GM23338 (cell line): ENCODE measurements at regions not wholly inside any gene's neighbourhood (a gene's known extent, or its start where the extent isn't known, plus 50 kb on each side); places are given as distances from the start of the nearest gene placed in this dataset.

Experiments
- ATAC-seq: fragments of 200-7000 bp; cut with Tn5 transposase; 3 replicates; pipeline ENCODE4 v1.9.1; 2020
- DNase-seq: peaks from one replicate; pipeline ENCODE4 v3.0.0-alpha.2; 2015; ENCODE audit warnings: low spot score
- H2AFZ ChIP-seq: fragments of 200-600 bp; sonication (generic); 2 replicates; pipeline ENCODE4 v1.8.0; 2016; ENCODE audit warnings: antibody characterized with exemption, mild to moderate bottlenecking, moderate library complexity
- H3F3A ChIP-seq: fragments of 200-600 bp; sonication (generic); replicated peaks from 2 replicates; pipeline ENCODE4 v1.8.0; 2017; ENCODE audit warnings: antibody characterized with exemption, mixed run types, low read depth
- H3K27ac ChIP-seq: fragments of 200-600 bp; sonication (generic); 2 replicates; pipeline ENCODE4 v1.6.1; 2016; ENCODE audit warnings: low read depth
- H3K27me3 ChIP-seq: fragments of 200-600 bp; sonication (generic); 2 replicates; pipeline ENCODE4 v1.8.0; 2016; ENCODE audit warnings: mild to moderate bottlenecking, mixed run types, moderate library complexity; ENCODE audit not compliant: insufficient read depth
- H3K36me3 ChIP-seq: fragments of 200-600 bp; sonication (generic); 2 replicates; pipeline ENCODE4 v1.8.0; 2016; ENCODE audit warnings: mild to moderate bottlenecking; ENCODE audit not compliant: insufficient read depth
- H3K4me1 ChIP-seq: fragments of 200-600 bp; sonication (generic); 2 replicates; pipeline ENCODE4 v1.8.0; 2016; ENCODE audit warnings: mild to moderate bottlenecking, moderate library complexity; ENCODE audit not compliant: insufficient read depth
- H3K4me2 ChIP-seq: fragments of 200-600 bp; sonication (generic); 2 replicates; pipeline ENCODE4 v1.7.1; 2017; ENCODE audit warnings: mixed run types
- H3K4me3 ChIP-seq: fragments of 200-600 bp; sonication (generic); 2 replicates; pipeline ENCODE4 v1.6.1; 2016; ENCODE audit warnings: mixed run types
- H3K79me2 ChIP-seq: fragments of 200-600 bp; sonication (generic); replicated peaks from 2 replicates; pipeline ENCODE4 v1.8.0; 2017; ENCODE audit warnings: mild to moderate bottlenecking; ENCODE audit not compliant: insufficient read depth
- H3K9me2 ChIP-seq: fragments of 200-600 bp; sonication (generic); 2 replicates; pipeline ENCODE4 v1.8.0; 2017; ENCODE audit not compliant: insufficient read depth
- H4K20me1 ChIP-seq: fragments of 200-600 bp; sonication (generic); replicated peaks from 2 replicates; pipeline ENCODE4 v1.8.0; 2017; ENCODE audit warnings: mild to moderate bottlenecking; ENCODE audit not compliant: insufficient read depth
- H3K27ac Mint-ChIP-seq: 2 replicates; pipeline ENCODE4 v1.8.0; 2020; ENCODE audit warnings: inconsistent platforms, mild to moderate bottlenecking, moderate library complexity, mixed read lengths
- H3K27me3 Mint-ChIP-seq: 3 replicates; pipeline ENCODE4 v1.8.0; 2022; ENCODE audit warnings: low read depth, mild to moderate bottlenecking, moderate library complexity, mixed read lengths, inconsistent platforms; ENCODE audit not compliant: insufficient read depth, poor library complexity
- H3K36me3 Mint-ChIP-seq: 3 replicates; pipeline ENCODE4 v1.8.0; 2021; ENCODE audit warnings: low read depth, mild to moderate bottlenecking, inconsistent platforms, moderate library complexity, mixed read lengths
- H3K4me1 Mint-ChIP-seq: 3 replicates; pipeline ENCODE4 v1.8.0; 2020; ENCODE audit warnings: mild to moderate bottlenecking, inconsistent platforms, mixed read lengths
- H3K4me3 Mint-ChIP-seq: 3 replicates; pipeline ENCODE4 v1.8.0; 2021; ENCODE audit warnings: moderate library complexity, mild to moderate bottlenecking, inconsistent platforms, mixed read lengths
- H3K9me3 Mint-ChIP-seq: 3 replicates; pipeline ENCODE4 v1.8.0; 2020; ENCODE audit warnings: moderate library complexity, mild to moderate bottlenecking, inconsistent platforms, mixed read lengths
- CREB1 ChIP-seq: fragments of 250-450 bp; sonication (Bioruptor Pico); IDR thresholded peaks from 2 replicates; pipeline ENCODE4 v1.5.0; 2020; ENCODE audit warnings: low read depth, mild to moderate bottlenecking, moderate library complexity
- EZH2 ChIP-seq: fragments of 200-600 bp; sonication (generic); IDR thresholded peaks from one replicate; pipeline ENCODE4 v1.8.0; 2017; ENCODE audit warnings: antibody characterized with exemption, mild to moderate bottlenecking, low read depth; ENCODE audit not compliant: unreplicated experiment
- EZH2phosphoT487 ChIP-seq: fragments of 200-600 bp; sonication (generic); IDR thresholded peaks from one replicate; pipeline ENCODE4 v1.8.1; 2018; ENCODE audit warnings: antibody characterized with exemption; ENCODE audit not compliant: unreplicated experiment
- JUNB ChIP-seq: IDR thresholded peaks from one replicate; pipeline ENCODE4 v1.6.1; 2016; ENCODE audit warnings: antibody characterized with exemption; ENCODE audit not compliant: unreplicated experiment
- NANOG ChIP-seq: IDR thresholded peaks from 2 replicates; pipeline ENCODE4 v1.6.1; 2016; ENCODE audit warnings: antibody characterized with exemption, borderline replicate concordance
- POLR2AphosphoS5 ChIP-seq: IDR thresholded peaks from 2 replicates; pipeline ENCODE4 v1.6.1; 2016; ENCODE audit warnings: antibody characterized with exemption, low read depth
- STAT1 ChIP-seq: IDR thresholded peaks from one replicate; pipeline ENCODE4 v1.6.1; 2016; ENCODE audit warnings: antibody characterized with exemption; ENCODE audit not compliant: unreplicated experiment
- ZNF114 ChIP-seq: fragments of 250-450 bp; sonication (Bioruptor Pico); IDR thresholded peaks from 2 replicates; pipeline ENCODE4 v1.5.0; 2020; ENCODE audit warnings: mild to moderate bottlenecking, moderate library complexity
- ZNF331 ChIP-seq: fragments of 250-450 bp; sonication (Bioruptor Pico); IDR thresholded peaks from 2 replicates; pipeline ENCODE4 v1.5.0; 2020; ENCODE audit warnings: low read depth, mild to moderate bottlenecking, moderate library complexity
- TF ChIP-seq, protein P1 (sequence below), 2 experiments: fragments of 200-600 bp in 1 of 2; sonication (generic) in 1 of 2; conservative IDR thresholded peaks; 2 replicates each; pipeline versions ENCODE4 v1.5.1 to v1.6.1; 2016 to 2017; ENCODE audit warnings: antibody characterized with exemption in 2 of 2, low read depth in 2 of 2, mild to moderate bottlenecking in 2 of 2, moderate library complexity in 1 of 2
- TF ChIP-seq, protein P2 (sequence below): IDR thresholded peaks from one replicate; pipeline ENCODE4 v1.6.1; 2018; ENCODE audit warnings: antibody characterized with exemption; ENCODE audit not compliant: unreplicated experiment
- TF ChIP-seq, protein P3 (sequence below): IDR thresholded peaks from 2 replicates; pipeline ENCODE4 v1.6.1; 2016; ENCODE audit warnings: antibody characterized with exemption
- TF ChIP-seq, protein P4 (sequence below): fragments of 250-450 bp; sonication (Bioruptor Pico); IDR thresholded peaks from 2 replicates; pipeline ENCODE4 v1.5.0; 2020; ENCODE audit warnings: mild to moderate bottlenecking, moderate library complexity

DNA sequence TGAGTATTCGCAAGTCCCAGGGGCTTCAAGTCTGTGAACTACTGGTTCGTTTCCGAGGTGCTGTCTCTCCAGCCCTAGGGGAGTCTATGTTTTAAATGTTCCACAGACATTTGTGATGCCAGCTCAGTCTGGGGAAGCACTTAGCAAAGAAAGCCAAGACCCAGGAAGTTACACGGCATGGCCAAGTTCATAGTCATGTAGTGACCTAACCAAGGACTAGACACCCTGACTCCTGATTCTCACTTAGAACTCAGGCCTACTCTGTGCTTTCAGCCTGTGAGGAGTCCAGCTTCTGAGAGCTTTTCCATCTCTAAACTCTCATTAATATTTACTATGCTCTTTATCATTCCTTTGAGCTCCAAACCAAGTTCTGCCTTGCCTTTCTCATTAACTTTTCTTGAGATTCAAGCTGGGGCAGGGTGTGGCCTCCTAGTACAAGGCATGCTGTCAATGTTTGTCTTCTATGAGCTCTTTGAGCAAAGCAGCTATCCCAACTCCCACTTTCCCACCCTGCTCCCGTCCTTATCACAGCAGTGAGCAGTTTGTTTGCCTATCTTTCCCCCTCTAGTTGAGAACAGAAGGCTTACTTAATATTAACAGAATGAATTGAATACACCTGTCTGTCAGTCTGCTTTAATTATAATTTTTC, 105.4 kb upstream of the FAM9C start:
- peaks cover 4% of the 10 kb centered on the region for H3K4me1 Mint-ChIP-seq
- H3K27me3 Mint-ChIP-seq: peaks cover 2% of the 10 kb centered on the region
- H3K27ac Mint-ChIP-seq: no peak overlapping the region
- Histone ChIP-seq H3K27me3 (no peaks in the 10 kb centered on the region), H3K4me1 (peaks cover 13% of the 10 kb centered on the region), H3K27ac (no peak overlapping the region), H3K9me2 (no peaks in the 10 kb centered on the region), H3K79me2 (no peaks in the 10 kb centered on the region), H3K36me3 (no peaks in the 10 kb centered on the region), H3F3A (no peaks in the 10 kb centered on the region), H3K4me3 (no peak overlapping the region), H3K4me2 (no peak overlapping the region), H4K20me1 (no peaks in the 10 kb centered on the region), H2AFZ (no peak overlapping the region)
- H3K9me3 Mint-ChIP-seq: peaks cover 52% of the 10 kb centered on the region
- peaks cover 38% of the 10 kb centered on the region for H3K36me3 Mint-ChIP-seq
- TF ChIP-seq, protein P1, sequence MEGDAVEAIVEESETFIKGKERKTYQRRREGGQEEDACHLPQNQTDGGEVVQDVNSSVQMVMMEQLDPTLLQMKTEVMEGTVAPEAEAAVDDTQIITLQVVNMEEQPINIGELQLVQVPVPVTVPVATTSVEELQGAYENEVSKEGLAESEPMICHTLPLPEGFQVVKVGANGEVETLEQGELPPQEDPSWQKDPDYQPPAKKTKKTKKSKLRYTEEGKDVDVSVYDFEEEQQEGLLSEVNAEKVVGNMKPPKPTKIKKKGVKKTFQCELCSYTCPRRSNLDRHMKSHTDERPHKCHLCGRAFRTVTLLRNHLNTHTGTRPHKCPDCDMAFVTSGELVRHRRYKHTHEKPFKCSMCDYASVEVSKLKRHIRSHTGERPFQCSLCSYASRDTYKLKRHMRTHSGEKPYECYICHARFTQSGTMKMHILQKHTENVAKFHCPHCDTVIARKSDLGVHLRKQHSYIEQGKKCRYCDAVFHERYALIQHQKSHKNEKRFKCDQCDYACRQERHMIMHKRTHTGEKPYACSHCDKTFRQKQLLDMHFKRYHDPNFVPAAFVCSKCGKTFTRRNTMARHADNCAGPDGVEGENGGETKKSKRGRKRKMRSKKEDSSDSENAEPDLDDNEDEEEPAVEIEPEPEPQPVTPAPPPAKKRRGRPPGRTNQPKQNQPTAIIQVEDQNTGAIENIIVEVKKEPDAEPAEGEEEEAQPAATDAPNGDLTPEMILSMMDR (conservative IDR thresholded peaks at IDR 0.05; ENCODE audit: low read depth in 2 of 2): no peak
- TF ChIP-seq EZH2phosphoT487: no peak
- TF ChIP-seq, protein P2, sequence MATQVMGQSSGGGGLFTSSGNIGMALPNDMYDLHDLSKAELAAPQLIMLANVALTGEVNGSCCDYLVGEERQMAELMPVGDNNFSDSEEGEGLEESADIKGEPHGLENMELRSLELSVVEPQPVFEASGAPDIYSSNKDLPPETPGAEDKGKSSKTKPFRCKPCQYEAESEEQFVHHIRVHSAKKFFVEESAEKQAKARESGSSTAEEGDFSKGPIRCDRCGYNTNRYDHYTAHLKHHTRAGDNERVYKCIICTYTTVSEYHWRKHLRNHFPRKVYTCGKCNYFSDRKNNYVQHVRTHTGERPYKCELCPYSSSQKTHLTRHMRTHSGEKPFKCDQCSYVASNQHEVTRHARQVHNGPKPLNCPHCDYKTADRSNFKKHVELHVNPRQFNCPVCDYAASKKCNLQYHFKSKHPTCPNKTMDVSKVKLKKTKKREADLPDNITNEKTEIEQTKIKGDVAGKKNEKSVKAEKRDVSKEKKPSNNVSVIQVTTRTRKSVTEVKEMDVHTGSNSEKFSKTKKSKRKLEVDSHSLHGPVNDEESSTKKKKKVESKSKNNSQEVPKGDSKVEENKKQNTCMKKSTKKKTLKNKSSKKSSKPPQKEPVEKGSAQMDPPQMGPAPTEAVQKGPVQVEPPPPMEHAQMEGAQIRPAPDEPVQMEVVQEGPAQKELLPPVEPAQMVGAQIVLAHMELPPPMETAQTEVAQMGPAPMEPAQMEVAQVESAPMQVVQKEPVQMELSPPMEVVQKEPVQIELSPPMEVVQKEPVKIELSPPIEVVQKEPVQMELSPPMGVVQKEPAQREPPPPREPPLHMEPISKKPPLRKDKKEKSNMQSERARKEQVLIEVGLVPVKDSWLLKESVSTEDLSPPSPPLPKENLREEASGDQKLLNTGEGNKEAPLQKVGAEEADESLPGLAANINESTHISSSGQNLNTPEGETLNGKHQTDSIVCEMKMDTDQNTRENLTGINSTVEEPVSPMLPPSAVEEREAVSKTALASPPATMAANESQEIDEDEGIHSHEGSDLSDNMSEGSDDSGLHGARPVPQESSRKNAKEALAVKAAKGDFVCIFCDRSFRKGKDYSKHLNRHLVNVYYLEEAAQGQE: no peak
- no peak for TF ChIP-seq ZNF331
- no peak for TF ChIP-seq POLR2AphosphoS5
- no peak for TF ChIP-seq JUNB
- no peak for TF ChIP-seq NANOG
- TF ChIP-seq STAT1: no peak
- TF ChIP-seq, protein P3, sequence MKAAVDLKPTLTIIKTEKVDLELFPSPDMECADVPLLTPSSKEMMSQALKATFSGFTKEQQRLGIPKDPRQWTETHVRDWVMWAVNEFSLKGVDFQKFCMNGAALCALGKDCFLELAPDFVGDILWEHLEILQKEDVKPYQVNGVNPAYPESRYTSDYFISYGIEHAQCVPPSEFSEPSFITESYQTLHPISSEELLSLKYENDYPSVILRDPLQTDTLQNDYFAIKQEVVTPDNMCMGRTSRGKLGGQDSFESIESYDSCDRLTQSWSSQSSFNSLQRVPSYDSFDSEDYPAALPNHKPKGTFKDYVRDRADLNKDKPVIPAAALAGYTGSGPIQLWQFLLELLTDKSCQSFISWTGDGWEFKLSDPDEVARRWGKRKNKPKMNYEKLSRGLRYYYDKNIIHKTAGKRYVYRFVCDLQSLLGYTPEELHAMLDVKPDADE: no peak
- no peak for TF ChIP-seq ZNF114 (CRISPR knock-in tag)
- TF ChIP-seq EZH2: no peak
- TF ChIP-seq CREB1: no peak
- TF ChIP-seq, protein P4, sequence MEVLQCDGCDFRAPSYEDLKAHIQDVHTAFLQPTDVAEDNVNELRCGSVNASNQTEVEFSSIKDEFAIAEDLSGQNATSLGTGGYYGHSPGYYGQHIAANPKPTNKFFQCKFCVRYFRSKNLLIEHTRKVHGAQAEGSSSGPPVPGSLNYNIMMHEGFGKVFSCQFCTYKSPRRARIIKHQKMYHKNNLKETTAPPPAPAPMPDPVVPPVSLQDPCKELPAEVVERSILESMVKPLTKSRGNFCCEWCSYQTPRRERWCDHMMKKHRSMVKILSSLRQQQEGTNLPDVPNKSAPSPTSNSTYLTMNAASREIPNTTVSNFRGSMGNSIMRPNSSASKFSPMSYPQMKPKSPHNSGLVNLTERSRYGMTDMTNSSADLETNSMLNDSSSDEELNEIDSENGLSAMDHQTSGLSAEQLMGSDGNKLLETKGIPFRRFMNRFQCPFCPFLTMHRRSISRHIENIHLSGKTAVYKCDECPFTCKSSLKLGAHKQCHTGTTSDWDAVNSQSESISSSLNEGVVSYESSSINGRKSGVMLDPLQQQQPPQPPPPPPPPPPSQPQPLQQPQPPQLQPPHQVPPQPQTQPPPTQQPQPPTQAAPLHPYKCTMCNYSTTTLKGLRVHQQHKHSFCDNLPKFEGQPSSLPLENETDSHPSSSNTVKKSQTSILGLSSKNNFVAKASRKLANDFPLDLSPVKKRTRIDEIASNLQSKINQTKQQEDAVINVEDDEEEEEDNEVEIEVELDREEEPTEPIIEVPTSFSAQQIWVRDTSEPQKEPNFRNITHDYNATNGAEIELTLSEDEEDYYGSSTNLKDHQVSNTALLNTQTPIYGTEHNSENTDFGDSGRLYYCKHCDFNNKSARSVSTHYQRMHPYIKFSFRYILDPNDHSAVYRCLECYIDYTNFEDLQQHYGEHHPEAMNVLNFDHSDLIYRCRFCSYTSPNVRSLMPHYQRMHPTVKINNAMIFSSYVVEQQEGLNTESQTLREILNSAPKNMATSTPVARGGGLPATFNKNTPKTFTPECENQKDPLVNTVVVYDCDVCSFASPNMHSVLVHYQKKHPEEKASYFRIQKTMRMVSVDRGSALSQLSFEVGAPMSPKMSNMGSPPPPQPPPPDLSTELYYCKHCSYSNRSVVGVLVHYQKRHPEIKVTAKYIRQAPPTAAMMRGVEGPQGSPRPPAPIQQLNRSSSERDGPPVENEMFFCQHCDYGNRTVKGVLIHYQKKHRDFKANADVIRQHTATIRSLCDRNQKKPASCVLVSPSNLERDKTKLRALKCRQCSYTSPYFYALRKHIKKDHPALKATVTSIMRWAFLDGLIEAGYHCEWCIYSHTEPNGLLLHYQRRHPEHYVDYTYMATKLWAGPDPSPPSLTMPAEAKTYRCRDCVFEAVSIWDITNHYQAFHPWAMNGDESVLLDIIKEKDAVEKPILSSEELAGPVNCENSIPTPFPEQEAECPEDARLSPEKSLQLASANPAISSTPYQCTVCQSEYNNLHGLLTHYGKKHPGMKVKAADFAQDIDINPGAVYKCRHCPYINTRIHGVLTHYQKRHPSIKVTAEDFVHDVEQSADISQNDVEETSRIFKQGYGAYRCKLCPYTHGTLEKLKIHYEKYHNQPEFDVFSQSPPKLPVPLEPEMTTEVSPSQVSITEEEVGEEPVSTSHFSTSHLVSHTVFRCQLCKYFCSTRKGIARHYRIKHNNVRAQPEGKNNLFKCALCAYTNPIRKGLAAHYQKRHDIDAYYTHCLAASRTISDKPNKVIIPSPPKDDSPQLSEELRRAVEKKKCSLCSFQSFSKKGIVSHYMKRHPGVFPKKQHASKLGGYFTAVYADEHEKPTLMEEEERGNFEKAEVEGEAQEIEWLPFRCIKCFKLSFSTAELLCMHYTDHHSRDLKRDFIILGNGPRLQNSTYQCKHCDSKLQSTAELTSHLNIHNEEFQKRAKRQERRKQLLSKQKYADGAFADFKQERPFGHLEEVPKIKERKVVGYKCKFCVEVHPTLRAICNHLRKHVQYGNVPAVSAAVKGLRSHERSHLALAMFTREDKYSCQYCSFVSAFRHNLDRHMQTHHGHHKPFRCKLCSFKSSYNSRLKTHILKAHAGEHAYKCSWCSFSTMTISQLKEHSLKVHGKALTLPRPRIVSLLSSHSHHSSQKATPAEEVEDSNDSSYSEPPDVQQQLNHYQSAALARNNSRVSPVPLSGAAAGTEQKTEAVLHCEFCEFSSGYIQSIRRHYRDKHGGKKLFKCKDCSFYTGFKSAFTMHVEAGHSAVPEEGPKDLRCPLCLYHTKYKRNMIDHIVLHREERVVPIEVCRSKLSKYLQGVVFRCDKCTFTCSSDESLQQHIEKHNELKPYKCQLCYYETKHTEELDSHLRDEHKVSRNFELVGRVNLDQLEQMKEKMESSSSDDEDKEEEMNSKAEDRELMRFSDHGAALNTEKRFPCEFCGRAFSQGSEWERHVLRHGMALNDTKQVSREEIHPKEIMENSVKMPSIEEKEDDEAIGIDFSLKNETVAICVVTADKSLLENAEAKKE (CRISPR knock-in tag): no peak
- DNase-seq (no peak), ATAC-seq (no peak)
- H3K4me3 Mint-ChIP-seq: no peak overlapping the region
